Natural killer cell (primary cell): ENCODE measurements at regions not wholly inside any gene's neighbourhood (a gene's known extent, or its start where the extent isn't known, plus 50 kb on each side); places are given as distances from the start of the nearest gene placed in this dataset.

Experiments
- ATAC-seq, 3 donors: fragments of 150-1000 bp in 2 of 3; fragments of 200-7000 bp in 1 of 3; cut with Tn5 transposase; 1 replicate in 1 of 3; 2 replicates in 2 of 3; pipeline ENCODE4 v1.10.0; 2021; ENCODE audit warnings: mild to moderate bottlenecking in 2 of 3, moderate library complexity in 2 of 3
- DNase-seq, 2 donors: peaks; one replicate each; pipeline versions ENCODE4 v3.0.0 to v3.0.0-alpha.2; 2013 to 2021; ENCODE audit warnings: mixed read lengths in 1 of 2
- H3K27ac ChIP-seq: one replicate; pipeline ENCODE4 v1.5.1; 2013; ENCODE audit warnings: mild to moderate bottlenecking, low read length
- H3K27me3 ChIP-seq: one replicate; pipeline ENCODE4 v1.6.1; 2013; ENCODE audit warnings: low read length; ENCODE audit not compliant: control insufficient read depth, insufficient read depth
- H3K36me3 ChIP-seq: one replicate; pipeline ENCODE4 v1.6.1; 2013; ENCODE audit warnings: low read length; ENCODE audit not compliant: control insufficient read depth, insufficient read depth
- H3K4me1 ChIP-seq: one replicate; pipeline ENCODE4 v1.6.1; 2013; ENCODE audit warnings: low read length; ENCODE audit not compliant: control insufficient read depth, insufficient read depth
- H3K4me3 ChIP-seq: one replicate; pipeline ENCODE4 v1.5.1; 2013; ENCODE audit warnings: low read length
- H3K9me3 ChIP-seq: one replicate; pipeline ENCODE4 v1.6.1; 2013; ENCODE audit warnings: low read length; ENCODE audit not compliant: control insufficient read depth, insufficient read depth
- H3K27ac Mint-ChIP-seq, 2 donors: one replicate each; pipeline ENCODE4 v1.8.0; 2022; ENCODE audit warnings: mild to moderate bottlenecking in 2 of 2, mixed read lengths in 2 of 2, moderate library complexity in 1 of 2
- H3K27me3 Mint-ChIP-seq, 2 donors: one replicate each; pipeline ENCODE4 v1.8.0; 2022; ENCODE audit warnings: low read depth in 2 of 2, mixed read lengths in 2 of 2
- H3K36me3 Mint-ChIP-seq: one replicate; pipeline ENCODE4 v1.8.0; 2022; ENCODE audit warnings: mixed read lengths
- H3K4me1 Mint-ChIP-seq, 2 donors: one replicate each; pipeline ENCODE4 v1.8.0; 2022; ENCODE audit warnings: mixed read lengths in 2 of 2
- H3K4me3 Mint-ChIP-seq: one replicate; pipeline ENCODE4 v1.8.0; 2022; ENCODE audit warnings: mild to moderate bottlenecking, moderate library complexity, mixed read lengths
- H3K9me3 Mint-ChIP-seq, 2 donors: one replicate each; pipeline ENCODE4 v1.8.0; 2022; ENCODE audit warnings: mixed read lengths in 2 of 2
- WGBS: methylation state at CpG from one replicate; pipeline ENCODE4 v1.1.7; 2013; ENCODE audit warnings: missing lambda C conversion rate; ENCODE audit not compliant: insufficient coverage; 5-methylcytosine and 5-hydroxymethylcytosine counted together
- intact Hi-C: fragments of 100-400 bp; cut with micrococcal nuclease; formaldehyde crosslinking; loops from one replicate; pipeline ENCODE4 v1.14.2; 2022
- TF ChIP-seq, protein P1 (sequence below): fragments of 200-600 bp; IDR thresholded peaks from one replicate; pipeline ENCODE4 v1.8.0; 2022; ENCODE audit warnings: antibody characterized with exemption

DNA sequence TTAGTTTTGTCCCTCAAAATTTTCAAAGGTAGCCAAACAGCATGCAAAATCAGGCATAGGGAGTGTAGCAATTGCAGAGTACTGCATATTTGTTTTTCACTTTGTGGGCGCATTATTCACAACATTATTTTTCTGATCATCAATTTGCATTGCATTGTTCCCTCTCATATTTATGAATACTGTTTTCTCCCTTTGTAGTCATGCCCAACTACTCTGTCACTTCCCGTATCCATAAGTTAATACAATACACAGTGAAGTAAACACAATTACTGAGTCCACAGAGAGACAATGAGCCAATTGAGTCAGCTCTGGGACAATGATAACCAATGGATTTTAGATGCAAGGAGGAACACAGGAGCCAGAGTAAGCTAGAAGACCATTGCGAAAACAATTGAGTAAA is 944.0 kb upstream of the ADGRL4 start:
- TF ChIP-seq, protein P1, sequence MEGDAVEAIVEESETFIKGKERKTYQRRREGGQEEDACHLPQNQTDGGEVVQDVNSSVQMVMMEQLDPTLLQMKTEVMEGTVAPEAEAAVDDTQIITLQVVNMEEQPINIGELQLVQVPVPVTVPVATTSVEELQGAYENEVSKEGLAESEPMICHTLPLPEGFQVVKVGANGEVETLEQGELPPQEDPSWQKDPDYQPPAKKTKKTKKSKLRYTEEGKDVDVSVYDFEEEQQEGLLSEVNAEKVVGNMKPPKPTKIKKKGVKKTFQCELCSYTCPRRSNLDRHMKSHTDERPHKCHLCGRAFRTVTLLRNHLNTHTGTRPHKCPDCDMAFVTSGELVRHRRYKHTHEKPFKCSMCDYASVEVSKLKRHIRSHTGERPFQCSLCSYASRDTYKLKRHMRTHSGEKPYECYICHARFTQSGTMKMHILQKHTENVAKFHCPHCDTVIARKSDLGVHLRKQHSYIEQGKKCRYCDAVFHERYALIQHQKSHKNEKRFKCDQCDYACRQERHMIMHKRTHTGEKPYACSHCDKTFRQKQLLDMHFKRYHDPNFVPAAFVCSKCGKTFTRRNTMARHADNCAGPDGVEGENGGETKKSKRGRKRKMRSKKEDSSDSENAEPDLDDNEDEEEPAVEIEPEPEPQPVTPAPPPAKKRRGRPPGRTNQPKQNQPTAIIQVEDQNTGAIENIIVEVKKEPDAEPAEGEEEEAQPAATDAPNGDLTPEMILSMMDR: no peak
- intact Hi-C loops: no loop called here
- 94% methylated on average over 3 of the region's 3 CpGs for WGBS
- no peaks in the 10 kb centered on the region for H3K4me1 ChIP-seq
- peaks cover 20% of the 10 kb centered on the region for H3K36me3 Mint-ChIP-seq
- no peak overlapping the region for H3K4me3 ChIP-seq
- ATAC-seq (no peak), DNase-seq (no peak)
- H3K27me3 Mint-ChIP-seq: no peaks in the 10 kb centered on the region
- no peaks in the 10 kb centered on the region for H3K36me3 ChIP-seq
- H3K4me1 Mint-ChIP-seq: no peaks in the 10 kb centered on the region
- H3K27me3 ChIP-seq: no peaks in the 10 kb centered on the region
- H3K27ac Mint-ChIP-seq: no peak overlapping the region
- no peak overlapping the region for H3K27ac ChIP-seq
- peaks cover 8% of the 10 kb centered on the region for H3K9me3 ChIP-seq
- no peak overlapping the region for H3K4me3 Mint-ChIP-seq
- peaks cover 13 to 31% of the 10 kb centered on the region in 2 donors for H3K9me3 Mint-ChIP-seq

- Mint-ChIP-seq H3K36me3 (peaks cover 9% of the 10 kb centered on the region), H3K27me3 (no peaks in the 10 kb centered on the region), H3K4me1 (no peaks in the 10 kb centered on the region), H3K4me3 (no peak overlapping the region), H3K27ac (no peak overlapping the region), H3K9me3 (peaks cover 4 to 7% of the 10 kb centered on the region in 2 donors)
- TF ChIP-seq, protein P1: no peak
- Histone ChIP-seq H3K4me3 (no peak overlapping the region), H3K27ac (no peak overlapping the region), H3K36me3 (no peaks in the 10 kb centered on the region), H3K27me3 (no peaks in the 10 kb centered on the region), H3K4me1 (no peaks in the 10 kb centered on the region), H3K9me3 (peaks cover 3% of the 10 kb centered on the region)
- ATAC-seq: no peak
- DNase-seq: no peak
- intact Hi-C loops: no loop called here
Measured at GRCh38 chr1:79945391-79945790, 938.9 kb upstream of the ADGRL4 start.

DNA sequence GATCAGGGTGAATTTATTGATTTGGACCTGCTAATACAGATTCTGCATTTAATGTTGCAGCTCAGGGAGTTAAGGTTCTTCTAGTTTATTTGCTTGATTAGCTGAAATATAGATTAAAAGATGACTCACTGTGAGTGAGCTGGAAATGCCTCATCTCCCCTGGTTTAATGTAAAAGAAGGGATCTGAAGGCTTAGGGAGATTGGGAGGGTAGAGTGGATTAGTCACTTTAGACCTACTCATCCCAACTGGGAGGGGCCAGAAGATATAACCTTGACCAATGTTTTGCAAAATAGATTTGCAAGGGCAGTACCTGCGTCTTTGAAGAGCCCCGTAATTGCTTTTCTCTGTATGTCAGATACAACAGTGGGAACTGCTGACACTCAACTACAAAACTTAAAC is 922.8 kb upstream of the ADGRL4 start:
- WGBS: 81% methylated on average over 2 of the region's 2 CpGs
- DNase-seq: no peak
- H3K4me3 Mint-ChIP-seq: no peak overlapping the region

DNA sequence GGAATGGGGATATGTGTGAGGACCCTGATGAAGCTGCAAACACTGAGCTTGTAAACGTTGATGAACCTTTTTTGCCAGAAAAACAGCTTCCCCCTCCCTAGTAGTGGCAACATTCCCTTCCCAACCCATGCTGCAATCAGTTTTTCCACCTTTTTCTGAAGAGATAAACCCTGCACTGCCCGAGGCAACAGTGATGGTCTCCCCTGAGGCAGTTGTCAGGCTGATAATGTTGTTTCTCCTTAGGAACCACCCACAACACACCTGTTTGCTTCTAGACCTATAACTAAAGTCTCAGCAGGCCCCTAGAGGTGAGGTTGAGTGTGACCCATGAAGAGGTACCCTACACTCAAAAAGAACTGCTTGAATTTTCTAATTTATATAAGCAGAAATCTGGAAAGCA is 922.4 kb upstream of the ADGRL4 start:
- TF ChIP-seq, protein P1: no peak
- peaks cover 13 to 16% of the 10 kb centered on the region in 2 donors for H3K9me3 Mint-ChIP-seq
- intact Hi-C loops: no loop called here
- no peak overlapping the region for H3K27ac ChIP-seq
- no peak overlapping the region for H3K4me3 ChIP-seq
- H3K36me3 ChIP-seq: no peaks in the 10 kb centered on the region
- H3K4me3 Mint-ChIP-seq: no peak overlapping the region
- H3K9me3 ChIP-seq: peaks cover 22% of the 10 kb centered on the region
- no peaks in the 10 kb centered on the region for H3K27me3 ChIP-seq
- no peaks in the 10 kb centered on the region for H3K4me1 Mint-ChIP-seq
- ATAC-seq: no peak
- no peak for DNase-seq
- H3K4me1 ChIP-seq: no peaks in the 10 kb centered on the region
- no peak overlapping the region for H3K27ac Mint-ChIP-seq
- no peaks in the 10 kb centered on the region for H3K27me3 Mint-ChIP-seq
- WGBS: 59% methylated on average over 2 of the region's 2 CpGs
- H3K36me3 Mint-ChIP-seq: no peaks in the 10 kb centered on the region

More for the DNA sequence above, 922.8 kb upstream of the ADGRL4 start:
- H3K36me3 Mint-ChIP-seq: no peaks in the 10 kb centered on the region
- Histone ChIP-seq H3K4me3 (no peak overlapping the region), H3K4me1 (no peaks in the 10 kb centered on the region), H3K27ac (no peak overlapping the region), H3K27me3 (no peaks in the 10 kb centered on the region), H3K9me3 (peaks cover 18% of the 10 kb centered on the region), H3K36me3 (no peaks in the 10 kb centered on the region)
- TF ChIP-seq, protein P1: no peak
- H3K9me3 Mint-ChIP-seq: peaks cover 15 to 21% of the 10 kb centered on the region in 2 donors
- ATAC-seq: no peak
- no peaks in the 10 kb centered on the region for H3K4me1 Mint-ChIP-seq
- H3K27me3 Mint-ChIP-seq: no peaks in the 10 kb centered on the region
- H3K27ac Mint-ChIP-seq: no peak overlapping the region
- intact Hi-C loops: no loop called here
